ENCODE measurements at regions not wholly inside any gene's neighbourhood (a gene's known extent, or its start where the extent isn't known, plus 50 kb on each side); places are given as distances from the start of the nearest gene placed in this dataset.

DNA sequence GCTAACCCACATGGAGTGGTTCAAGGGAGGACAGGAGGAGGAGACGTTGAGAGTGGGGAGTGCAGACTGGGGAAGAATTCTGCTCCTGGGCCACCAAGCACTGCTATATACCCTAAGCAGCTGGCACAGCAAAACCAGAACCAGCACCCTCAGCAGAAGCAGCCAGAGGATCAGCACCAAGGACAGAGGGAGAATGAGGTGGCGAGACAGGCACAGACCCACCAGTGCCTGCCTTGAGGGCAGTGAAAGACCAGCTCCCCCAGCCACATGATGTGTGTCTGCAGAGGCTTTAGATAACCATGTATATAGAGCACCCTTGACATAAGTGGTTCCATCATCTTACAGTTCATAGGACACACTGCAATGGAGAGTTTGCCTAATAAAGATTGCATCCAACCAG lies 319.0 kb downstream of the GABRB3 start:
- no peak for DNase-seq (ENCODE audit: extremely low spot score)
- ChIA-PET CTCF (no interaction called here), POLR2A (no interaction called here)
- TF ChIP-seq, protein P1, sequence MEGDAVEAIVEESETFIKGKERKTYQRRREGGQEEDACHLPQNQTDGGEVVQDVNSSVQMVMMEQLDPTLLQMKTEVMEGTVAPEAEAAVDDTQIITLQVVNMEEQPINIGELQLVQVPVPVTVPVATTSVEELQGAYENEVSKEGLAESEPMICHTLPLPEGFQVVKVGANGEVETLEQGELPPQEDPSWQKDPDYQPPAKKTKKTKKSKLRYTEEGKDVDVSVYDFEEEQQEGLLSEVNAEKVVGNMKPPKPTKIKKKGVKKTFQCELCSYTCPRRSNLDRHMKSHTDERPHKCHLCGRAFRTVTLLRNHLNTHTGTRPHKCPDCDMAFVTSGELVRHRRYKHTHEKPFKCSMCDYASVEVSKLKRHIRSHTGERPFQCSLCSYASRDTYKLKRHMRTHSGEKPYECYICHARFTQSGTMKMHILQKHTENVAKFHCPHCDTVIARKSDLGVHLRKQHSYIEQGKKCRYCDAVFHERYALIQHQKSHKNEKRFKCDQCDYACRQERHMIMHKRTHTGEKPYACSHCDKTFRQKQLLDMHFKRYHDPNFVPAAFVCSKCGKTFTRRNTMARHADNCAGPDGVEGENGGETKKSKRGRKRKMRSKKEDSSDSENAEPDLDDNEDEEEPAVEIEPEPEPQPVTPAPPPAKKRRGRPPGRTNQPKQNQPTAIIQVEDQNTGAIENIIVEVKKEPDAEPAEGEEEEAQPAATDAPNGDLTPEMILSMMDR (IDR thresholded peaks at IDR 0.05; ENCODE audit: control extremely low read depth, extremely low read depth, low read depth, missing control alignments), result no peak

DNA sequence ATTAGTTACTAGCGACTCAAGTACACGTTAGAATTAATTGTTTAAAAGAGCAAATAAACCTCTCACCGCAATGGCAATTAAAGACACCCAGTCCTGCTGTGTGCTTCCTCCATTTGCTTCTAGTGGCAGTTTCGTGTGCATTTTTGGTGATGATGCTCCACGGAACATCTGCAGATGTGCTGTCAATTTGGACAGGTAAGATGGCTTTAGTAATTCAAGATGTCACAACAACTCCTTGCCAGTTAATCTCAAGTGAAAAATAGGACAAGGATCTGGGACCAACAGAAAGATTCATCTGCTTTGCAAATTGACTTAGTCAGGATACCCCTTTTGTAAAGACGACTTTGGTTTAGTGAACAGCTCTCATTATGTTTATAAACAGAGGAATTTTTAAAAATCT lies 320.9 kb downstream of the GABRB3 start:
- DNase-seq (ENCODE audit: extremely low spot score), result no peak
- CTCF ChIA-PET, result no interaction called here
- TF ChIP-seq, protein P1 (IDR thresholded peaks at IDR 0.05; ENCODE audit: control extremely low read depth, extremely low read depth, low read depth, missing control alignments), result no peak
- POLR2A ChIA-PET, result no interaction called here

DNA sequence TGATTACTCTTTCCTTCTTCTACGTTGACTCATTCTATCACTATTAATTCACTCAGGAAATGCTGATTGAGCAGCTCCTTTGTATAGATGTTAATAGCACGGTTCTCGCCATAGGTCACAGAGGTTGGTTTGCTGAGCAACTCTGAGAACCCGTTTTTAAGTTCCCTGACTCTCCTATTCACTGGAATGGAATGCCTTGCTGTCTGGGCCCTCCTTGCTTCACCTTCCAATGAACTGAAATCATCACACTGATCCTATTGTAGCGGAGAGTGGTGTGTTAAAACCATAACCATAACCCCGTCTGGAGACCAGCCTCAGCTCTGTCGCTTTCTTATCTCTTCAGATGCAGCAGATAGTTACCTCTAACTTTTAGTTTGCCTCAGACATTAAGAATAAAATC lies 323.6 kb downstream of the GABRB3 start:
- ChIA-PET POLR2A (no interaction called here), CTCF (interaction anchor here (1.3 kb wide), 1 partner anchor 8 kb away, joined by 3 read pairs; no protein-coding TSS in a partner anchor)
- no peak for DNase-seq (ENCODE audit: extremely low spot score)
- TF ChIP-seq, protein P1 (IDR thresholded peaks at IDR 0.05; ENCODE audit: control extremely low read depth, extremely low read depth, low read depth, missing control alignments), result no peak

DNA sequence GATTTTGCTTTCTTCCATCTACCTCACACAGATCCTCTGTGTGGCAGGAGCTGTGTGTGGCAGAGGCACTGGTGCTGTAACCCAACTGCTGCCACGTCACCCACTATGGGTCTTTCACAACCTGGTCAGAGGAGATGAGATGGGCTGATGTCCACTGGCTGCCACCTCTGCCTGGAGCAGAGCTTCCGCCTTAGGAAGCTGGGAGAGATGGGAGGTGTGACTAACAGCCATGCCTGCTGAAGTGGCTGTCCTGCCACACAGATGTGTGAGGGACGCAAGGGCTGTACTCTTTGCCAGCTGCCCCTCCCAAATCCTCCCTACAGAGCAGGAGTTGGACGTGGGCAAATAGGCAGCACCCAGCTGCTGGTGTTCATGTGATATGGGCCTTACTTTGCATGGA lies 329.5 kb downstream of the GABRB3 start:
- POLR2A ChIA-PET, result no interaction called here
- CTCF ChIA-PET, result no interaction called here
- TF ChIP-seq, protein P1 (IDR thresholded peaks at IDR 0.05; ENCODE audit: control extremely low read depth, extremely low read depth, low read depth, missing control alignments), result no peak
- no peak for DNase-seq (ENCODE audit: extremely low spot score)

DNA sequence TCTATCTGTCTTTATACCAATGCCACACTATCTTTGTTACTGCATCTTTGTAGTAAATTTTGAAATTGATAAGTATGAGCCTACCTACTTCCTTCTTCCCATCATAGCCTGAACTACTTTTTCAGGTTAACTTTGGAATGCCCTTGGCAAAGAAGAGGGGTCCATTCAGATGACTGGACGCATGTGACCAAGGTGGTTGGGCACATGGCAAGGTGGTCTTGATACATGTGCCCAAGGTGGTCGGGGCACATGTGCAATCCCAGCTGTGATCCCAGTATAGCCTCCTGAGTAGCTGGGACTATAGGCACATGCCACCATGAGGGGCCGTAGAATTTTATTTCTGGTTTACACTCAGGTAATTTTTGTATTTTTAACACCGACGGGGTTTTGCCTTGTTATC lies 330.2 kb downstream of the GABRB3 start:
- ChIA-PET CTCF (no interaction called here), POLR2A (no interaction called here)
- TF ChIP-seq, protein P1 (IDR thresholded peaks at IDR 0.05; ENCODE audit: control extremely low read depth, extremely low read depth, low read depth, missing control alignments), result no peak
- DNase-seq (ENCODE audit: extremely low spot score), result no peak

DNA sequence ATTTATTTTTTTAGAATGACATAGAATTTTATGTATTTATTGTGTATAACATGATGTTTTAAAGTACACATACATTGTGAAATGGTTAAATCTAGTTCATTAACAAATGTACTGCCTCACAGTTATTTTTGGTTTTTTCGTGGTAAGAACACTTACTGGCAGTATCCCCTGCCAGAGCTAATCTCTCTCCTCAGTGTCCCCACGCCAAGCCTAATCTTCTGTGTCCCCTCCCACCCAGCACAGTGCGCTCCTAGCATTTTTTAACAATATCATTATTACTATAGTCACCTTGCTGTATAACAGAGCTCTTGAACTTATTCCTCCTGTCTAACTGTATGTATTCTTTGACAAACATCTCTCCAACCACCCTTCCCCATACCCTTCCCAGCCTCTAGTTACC lies 333.2 kb downstream of the GABRB3 start:
- TF ChIP-seq, protein P1 (IDR thresholded peaks at IDR 0.05; ENCODE audit: control extremely low read depth, extremely low read depth, low read depth, missing control alignments), result no peak

DNA sequence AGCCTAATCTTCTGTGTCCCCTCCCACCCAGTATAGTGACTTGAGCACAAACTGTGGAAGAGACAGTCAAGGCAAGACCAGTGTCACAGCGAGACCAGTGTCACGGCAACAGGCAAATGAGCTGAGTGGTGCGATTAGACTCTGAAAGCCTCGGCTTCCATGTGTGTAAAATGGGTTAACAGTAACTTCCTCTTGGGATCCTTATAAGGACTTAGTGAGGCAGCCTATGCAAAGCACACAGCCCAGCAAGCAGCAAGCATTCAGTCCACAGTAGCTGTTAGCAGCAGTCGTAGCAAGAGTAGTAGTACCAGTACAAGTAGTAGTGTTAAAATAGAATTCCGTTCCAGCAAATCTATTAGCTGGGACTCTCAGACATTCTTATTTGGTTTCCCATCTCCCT lies 334.1 kb downstream of the GABRB3 start:
- no peak for DNase-seq (ENCODE audit: extremely low spot score)
- POLR2A ChIA-PET, result no interaction called here
- CTCF ChIA-PET, result interaction anchor here (1.0 kb wide), 1 partner anchor 8 kb away, joined by 4 read pairs; no protein-coding TSS in a partner anchor
- TF ChIP-seq, protein P1 (IDR thresholded peaks at IDR 0.05; ENCODE audit: control extremely low read depth, extremely low read depth, low read depth, missing control alignments), result no peak

More for the DNA sequence above, 333.2 kb downstream of the GABRB3 start:
- CTCF ChIA-PET, result no interaction called here
- POLR2A ChIA-PET, result no interaction called here
- no peak for DNase-seq (ENCODE audit: extremely low spot score)
